GM10248 (cell line): ENCODE measurements at regions not wholly inside any gene's neighbourhood (a gene's known extent, or its start where the extent isn't known, plus 50 kb on each side); places are given as distances from the start of the nearest gene placed in this dataset.

Experiments used
- CTCF ChIA-PET: fragments of 300-600 bp; sonication (Branson Sonifier 250); formaldehyde crosslinking; extraction: SDS; loops from one replicate; lab custom pipeline; 2021; ENCODE audit warnings: antibody characterized with exemption; lab: Yijun Ruan, JAX
- POLR2A ChIA-PET: fragments of 350-650 bp; sonication (Branson Sonifier 250); formaldehyde crosslinking; extraction: SDS; loops from one replicate; lab custom pipeline; 2020; ENCODE audit warnings: antibody characterized with exemption; lab: Yijun Ruan, JAX
- DNase-seq: peaks from one replicate; pipeline ENCODE4 v3.0.0; 2012; ENCODE audit errors: extremely low spot score
- TF ChIP-seq, protein P1 (sequence below): IDR thresholded peaks from 2 replicates; pipeline ENCODE4 v1.5.1; 2012; ENCODE audit warnings: mild to moderate bottlenecking, low read depth; ENCODE audit errors: extremely low read depth, missing control alignments, control extremely low read depth

DNA sequence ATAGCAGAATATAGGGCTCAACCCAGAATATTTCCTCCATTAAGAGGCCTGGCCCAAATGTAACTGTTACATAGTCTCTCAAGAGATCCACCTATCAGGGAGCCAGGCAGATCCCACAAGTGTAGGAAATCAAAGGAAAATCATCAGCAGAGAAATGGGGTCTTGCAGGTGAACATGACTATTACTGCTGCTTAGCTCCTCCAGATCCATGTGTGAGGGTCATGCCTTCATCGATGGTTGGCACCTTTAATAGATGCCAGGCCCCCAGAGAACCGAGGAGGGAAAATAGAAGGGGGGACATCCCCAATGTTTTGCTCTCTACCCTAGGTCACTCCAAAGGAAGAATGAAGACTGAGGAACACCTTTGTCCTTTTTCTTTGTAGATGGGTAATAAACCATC, 1029.9 kb upstream of the CADM2 start:
- TF ChIP-seq, protein P1, sequence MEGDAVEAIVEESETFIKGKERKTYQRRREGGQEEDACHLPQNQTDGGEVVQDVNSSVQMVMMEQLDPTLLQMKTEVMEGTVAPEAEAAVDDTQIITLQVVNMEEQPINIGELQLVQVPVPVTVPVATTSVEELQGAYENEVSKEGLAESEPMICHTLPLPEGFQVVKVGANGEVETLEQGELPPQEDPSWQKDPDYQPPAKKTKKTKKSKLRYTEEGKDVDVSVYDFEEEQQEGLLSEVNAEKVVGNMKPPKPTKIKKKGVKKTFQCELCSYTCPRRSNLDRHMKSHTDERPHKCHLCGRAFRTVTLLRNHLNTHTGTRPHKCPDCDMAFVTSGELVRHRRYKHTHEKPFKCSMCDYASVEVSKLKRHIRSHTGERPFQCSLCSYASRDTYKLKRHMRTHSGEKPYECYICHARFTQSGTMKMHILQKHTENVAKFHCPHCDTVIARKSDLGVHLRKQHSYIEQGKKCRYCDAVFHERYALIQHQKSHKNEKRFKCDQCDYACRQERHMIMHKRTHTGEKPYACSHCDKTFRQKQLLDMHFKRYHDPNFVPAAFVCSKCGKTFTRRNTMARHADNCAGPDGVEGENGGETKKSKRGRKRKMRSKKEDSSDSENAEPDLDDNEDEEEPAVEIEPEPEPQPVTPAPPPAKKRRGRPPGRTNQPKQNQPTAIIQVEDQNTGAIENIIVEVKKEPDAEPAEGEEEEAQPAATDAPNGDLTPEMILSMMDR = no peak
- no peak for DNase-seq
- POLR2A ChIA-PET = no interaction called here
- CTCF ChIA-PET = interaction anchor here (0.9 to 5.9 kb wide), 6 partner anchors 8 to 100 kb away, joined by 3 to 22 read pairs (median 4); no protein-coding TSS in a partner anchor

DNA sequence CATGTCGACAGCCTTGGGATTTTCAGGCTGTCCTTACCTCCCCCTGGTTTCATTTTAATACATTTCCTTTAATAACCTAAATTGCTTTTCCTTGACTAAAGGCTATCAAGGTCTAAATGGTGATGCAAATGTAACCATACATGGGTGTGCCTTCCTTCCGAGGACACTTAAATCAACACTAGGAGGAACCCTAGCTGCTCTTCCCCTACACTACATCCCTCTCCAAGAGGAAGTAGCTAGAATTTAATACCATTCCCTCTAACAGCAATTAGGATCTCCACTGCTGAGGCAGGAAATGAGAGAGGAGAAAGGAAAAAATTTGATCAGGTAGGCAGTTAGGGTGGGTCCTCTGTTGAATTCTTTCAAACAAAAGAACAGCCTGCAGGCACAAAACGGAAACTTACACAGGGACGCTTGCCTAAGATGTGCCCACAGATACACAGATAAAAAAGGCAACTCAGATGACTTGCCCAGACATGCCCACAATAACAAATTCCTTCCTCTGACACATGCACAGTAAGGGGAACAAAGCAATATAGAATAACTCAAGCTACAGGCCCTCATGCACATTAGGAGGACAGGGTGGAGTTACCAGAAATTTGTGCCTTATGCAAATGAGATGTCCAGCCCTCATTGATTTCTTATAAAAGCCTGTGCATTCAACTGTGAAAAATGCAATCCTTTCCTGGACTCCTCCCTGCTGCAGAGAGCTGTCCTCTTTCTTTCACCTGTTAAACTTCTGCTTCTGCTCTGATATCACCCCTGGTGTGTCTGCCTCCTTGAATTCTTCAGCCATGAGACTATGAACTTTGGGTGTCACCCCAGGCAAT, 1024.4 kb upstream of the CADM2 start:
- ChIA-PET CTCF (interaction anchor here (0.9 kb wide), 1 partner anchor 12 kb away, joined by 3 read pairs; no protein-coding TSS in a partner anchor), POLR2A (no interaction called here)
- TF ChIP-seq, protein P1 = no peak
- DNase-seq = no peak

DNA sequence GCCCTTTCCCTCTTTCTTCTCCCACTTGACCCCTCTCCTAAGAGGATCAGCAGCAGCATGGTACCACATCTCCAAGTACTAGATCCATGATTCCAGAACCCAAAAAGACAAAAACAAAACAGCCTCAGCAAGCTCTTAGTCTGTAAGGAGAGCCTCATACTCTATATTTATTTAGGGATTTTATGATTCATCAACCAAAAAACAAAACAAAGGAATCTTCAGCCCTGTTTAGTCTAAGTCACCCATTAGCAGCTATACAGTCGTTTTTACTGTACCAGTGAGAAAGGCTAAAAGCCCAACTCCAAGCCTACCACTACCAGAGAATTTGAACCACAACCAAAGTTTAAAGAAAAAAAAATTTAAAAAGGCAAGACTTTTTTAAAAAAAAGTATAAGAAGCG, 1020.3 kb upstream of the CADM2 start:
- no peak for DNase-seq
- CTCF ChIA-PET = interaction anchor here (4.7 kb wide), 1 partner anchor 11 kb away, joined by 22 read pairs; no protein-coding TSS in a partner anchor
- POLR2A ChIA-PET = no interaction called here
- TF ChIP-seq, protein P1 = no peak

DNA sequence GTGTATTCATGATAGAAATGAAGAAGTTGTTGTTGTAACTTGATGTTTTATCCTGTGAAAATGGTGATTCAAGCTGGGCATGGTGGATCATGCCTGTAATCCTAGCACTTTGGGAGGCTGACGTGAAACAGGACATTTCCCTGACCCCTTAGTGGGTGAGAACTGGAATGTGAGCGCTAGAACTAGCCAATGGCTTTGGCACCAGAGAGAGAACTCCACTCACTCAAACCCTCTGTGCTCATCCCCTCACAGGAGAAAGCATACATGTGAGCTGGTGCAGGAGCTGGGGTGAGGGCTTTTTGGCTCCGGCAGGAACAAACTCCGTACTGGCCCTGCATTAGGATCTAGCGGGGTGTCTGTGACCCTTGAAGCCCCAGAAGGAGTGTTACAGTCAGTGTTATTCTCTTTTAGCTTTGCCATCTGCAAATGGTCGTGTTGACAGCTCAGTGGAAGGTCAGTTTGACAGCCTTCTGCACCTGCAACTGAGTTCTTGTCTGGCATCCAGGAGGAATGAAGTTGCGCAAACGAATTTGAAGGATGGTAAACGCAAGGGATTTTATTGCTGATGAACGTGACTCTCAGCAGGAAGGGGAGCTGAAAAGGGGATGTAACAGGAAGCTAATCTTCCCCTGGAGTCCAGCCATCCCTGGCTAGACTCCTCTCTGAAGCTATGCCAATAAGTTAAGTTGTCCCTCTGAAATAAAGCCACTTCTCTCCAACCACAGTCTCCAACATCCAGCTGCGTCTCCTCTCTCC, 1016.6 kb upstream of the CADM2 start:
- no peak for DNase-seq
- ChIA-PET CTCF (interaction anchor here (1.2 to 1.4 kb wide), 2 partner anchors 14 to 18 kb away, joined by 3 read pairs; no protein-coding TSS in a partner anchor), POLR2A (no interaction called here)
- TF ChIP-seq, protein P1 = no peak

DNA sequence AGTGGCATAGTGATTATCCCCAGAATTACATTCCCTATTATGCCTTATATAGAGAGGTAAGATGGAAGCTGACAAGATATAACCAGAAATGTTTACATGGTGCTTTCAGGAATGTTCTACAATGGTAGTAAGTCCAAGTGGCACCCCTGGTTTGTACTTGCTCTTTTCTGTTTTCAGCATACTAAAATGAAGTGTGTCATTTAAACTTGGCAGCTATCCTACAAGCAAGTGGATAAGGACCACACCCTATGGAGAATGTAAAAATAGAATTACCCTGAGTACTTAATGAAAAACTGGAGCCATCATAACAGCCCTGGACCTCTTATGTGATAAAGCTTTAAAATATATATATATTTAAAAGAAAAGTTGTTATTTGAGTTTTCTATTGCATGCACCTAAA, 1012.7 kb upstream of the CADM2 start:
- POLR2A ChIA-PET = no interaction called here
- CTCF ChIA-PET = interaction anchor here (0.7 to 2.0 kb wide), 3 partner anchors 8 to 17 kb away, joined by 3 to 6 read pairs (median 4); no protein-coding TSS in a partner anchor
- DNase-seq = no peak
- TF ChIP-seq, protein P1 = no peak

DNA sequence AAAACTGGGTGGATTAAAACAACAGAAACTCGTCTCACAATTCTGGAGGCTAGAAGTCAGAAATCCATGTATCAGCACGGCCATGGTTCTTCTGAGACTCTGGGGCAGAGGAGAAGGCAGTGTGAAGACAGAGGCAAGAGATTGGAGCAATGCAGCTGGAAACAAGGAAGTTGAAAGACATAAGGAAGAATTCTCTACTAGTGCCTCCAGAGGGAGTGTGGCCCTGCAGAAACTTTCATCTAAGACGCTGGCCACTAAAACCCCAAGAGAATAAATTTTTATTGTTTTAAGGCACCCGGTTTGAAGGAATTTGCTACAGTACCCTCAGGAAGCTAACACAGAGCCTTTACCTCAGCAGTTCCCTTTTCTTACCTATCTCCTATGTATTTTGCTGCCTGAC, 1012.2 kb upstream of the CADM2 start:
- no peak for DNase-seq
- POLR2A ChIA-PET = no interaction called here
- CTCF ChIA-PET = interaction anchor here (0.7 to 2.0 kb wide), 3 partner anchors 9 to 17 kb away, joined by 3 to 6 read pairs (median 4); no protein-coding TSS in a partner anchor
- TF ChIP-seq, protein P1 = no peak
